ENCODE measurements at regions not wholly inside any gene's neighbourhood (a gene's known extent, or its start where the extent isn't known, plus 50 kb on each side); places are given as distances from the start of the nearest gene placed in this dataset.

GRCh38 chr5:163826201-163826600, 320.8 kb downstream of the MAT2B start:
- TF ChIP-seq ZFP3 (CRISPR knock-in tag; IDR thresholded peaks at IDR 0.05) (no peak), SNAI2 (CRISPR knock-in tag; IDR thresholded peaks at IDR 0.05) (no peak), ZNF565 (CRISPR knock-in tag; conservative IDR thresholded peaks at IDR 0.05; ENCODE audit: low read depth) (no peak), PATZ1 (CRISPR knock-in tag; IDR thresholded peaks at IDR 0.05; ENCODE audit: borderline replicate concordance) (no peak)

Data from SK-N-SH treated with all-trans-retinoic acid at 6 μM for 48 hours (cell line).